ENCODE measurements at regions not wholly inside any gene's neighbourhood (a gene's known extent, or its start where the extent isn't known, plus 50 kb on each side); places are given as distances from the start of the nearest gene placed in this dataset.

DNA sequence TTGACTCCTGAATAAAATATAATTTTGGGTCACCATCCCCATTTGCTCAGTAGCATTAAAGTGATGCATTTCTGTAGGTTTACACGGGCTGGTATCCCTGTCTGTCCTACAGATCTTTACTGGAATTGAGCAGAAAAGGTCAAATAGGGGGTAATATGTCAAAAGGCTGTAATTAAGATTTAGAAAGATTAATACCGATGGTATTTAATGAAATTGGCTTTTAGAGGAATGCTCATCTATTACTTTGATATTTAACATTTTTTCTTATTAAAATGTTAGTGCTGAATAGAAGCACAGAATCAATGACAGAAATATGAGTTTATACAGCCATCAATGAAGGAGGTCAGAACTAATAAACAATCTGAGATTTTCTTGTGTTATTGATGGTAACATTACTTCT, 1762.2 kb upstream of the WWC1 start:
- H3K9me3 ChIP-seq = no peaks in the 10 kb centered on the region
- H3K4me1 ChIP-seq = no peaks in the 10 kb centered on the region
- no peak overlapping the region for H3K4me3 ChIP-seq
- TF ChIP-seq, protein P1, sequence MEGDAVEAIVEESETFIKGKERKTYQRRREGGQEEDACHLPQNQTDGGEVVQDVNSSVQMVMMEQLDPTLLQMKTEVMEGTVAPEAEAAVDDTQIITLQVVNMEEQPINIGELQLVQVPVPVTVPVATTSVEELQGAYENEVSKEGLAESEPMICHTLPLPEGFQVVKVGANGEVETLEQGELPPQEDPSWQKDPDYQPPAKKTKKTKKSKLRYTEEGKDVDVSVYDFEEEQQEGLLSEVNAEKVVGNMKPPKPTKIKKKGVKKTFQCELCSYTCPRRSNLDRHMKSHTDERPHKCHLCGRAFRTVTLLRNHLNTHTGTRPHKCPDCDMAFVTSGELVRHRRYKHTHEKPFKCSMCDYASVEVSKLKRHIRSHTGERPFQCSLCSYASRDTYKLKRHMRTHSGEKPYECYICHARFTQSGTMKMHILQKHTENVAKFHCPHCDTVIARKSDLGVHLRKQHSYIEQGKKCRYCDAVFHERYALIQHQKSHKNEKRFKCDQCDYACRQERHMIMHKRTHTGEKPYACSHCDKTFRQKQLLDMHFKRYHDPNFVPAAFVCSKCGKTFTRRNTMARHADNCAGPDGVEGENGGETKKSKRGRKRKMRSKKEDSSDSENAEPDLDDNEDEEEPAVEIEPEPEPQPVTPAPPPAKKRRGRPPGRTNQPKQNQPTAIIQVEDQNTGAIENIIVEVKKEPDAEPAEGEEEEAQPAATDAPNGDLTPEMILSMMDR (IDR thresholded peaks at IDR 0.05) = no peak
- DNase-seq (ENCODE audit: low spot score) = no peak
- H3K27me3 ChIP-seq = no peaks in the 10 kb centered on the region
- no peak overlapping the region for H3K27ac ChIP-seq
- H3K36me3 ChIP-seq = no peaks in the 10 kb centered on the region

DNA sequence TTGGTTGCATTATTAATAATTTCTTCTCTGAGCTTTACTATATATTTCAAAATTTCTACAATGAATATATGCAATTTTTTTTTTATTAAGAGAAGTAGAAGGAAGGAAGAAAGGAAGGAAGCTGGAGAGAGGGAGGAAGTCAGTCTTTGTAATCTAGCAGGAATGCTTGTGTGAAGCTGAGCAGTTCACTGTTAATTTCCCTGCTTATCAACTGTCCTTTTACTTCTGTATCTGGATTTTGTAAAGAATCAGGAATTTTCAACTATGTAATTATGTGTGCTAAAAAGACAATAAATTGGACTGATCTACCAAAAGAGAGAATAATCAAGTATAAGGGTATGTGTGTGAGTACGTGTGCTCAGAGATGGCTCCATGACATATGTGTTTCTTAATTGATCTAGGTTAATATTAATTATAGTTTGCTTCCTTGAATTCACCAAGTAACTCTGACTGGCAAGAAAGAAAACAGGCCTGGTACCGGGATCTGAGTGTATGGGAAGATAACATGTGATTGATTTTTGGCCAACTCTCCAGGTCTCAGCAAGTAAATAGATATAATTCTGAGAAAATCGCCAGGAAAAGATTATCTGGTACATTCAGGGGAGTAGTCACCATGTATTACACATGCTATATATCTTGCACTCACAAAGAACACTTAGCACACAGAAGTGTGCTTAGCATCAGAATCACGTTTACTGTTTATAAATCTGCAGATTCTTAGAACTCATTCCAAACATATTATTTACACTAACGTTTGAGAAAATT, 1758.8 kb upstream of the WWC1 start:
- no peaks in the 10 kb centered on the region for H3K9me3 ChIP-seq
- DNase-seq (ENCODE audit: low spot score) = no peak
- H3K36me3 ChIP-seq = no peaks in the 10 kb centered on the region
- H3K27me3 ChIP-seq = no peaks in the 10 kb centered on the region
- no peak overlapping the region for H3K4me3 ChIP-seq
- H3K27ac ChIP-seq = no peak overlapping the region
- no peaks in the 10 kb centered on the region for H3K4me1 ChIP-seq
- TF ChIP-seq, protein P1 (IDR thresholded peaks at IDR 0.05) = no peak

DNA sequence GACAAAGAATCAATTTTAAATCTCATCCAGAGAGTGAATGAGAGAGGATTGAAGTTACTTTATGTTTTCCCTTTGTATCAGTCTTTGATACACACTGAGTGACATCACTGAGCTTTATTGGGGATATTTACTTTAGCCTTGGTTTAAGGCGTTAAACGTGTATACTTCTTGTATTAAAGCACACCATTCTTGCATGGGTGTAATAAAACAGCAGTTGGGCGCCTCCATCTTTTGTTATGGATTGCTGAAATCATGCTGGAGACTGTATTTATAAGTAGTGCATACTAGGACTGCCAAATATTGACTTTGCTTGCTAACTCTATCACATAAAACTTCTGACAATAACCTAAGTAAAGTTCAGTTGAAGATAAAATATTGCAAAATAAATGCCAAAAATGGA, 1755.8 kb upstream of the WWC1 start:
- TF ChIP-seq, protein P1 (IDR thresholded peaks at IDR 0.05) = no peak
- no peak for DNase-seq (ENCODE audit: low spot score)
- H3K36me3 ChIP-seq = no peaks in the 10 kb centered on the region
- H3K4me1 ChIP-seq = no peaks in the 10 kb centered on the region
- no peak overlapping the region for H3K4me3 ChIP-seq
- no peak overlapping the region for H3K27ac ChIP-seq
- no peaks in the 10 kb centered on the region for H3K27me3 ChIP-seq
- no peaks in the 10 kb centered on the region for H3K9me3 ChIP-seq

DNA sequence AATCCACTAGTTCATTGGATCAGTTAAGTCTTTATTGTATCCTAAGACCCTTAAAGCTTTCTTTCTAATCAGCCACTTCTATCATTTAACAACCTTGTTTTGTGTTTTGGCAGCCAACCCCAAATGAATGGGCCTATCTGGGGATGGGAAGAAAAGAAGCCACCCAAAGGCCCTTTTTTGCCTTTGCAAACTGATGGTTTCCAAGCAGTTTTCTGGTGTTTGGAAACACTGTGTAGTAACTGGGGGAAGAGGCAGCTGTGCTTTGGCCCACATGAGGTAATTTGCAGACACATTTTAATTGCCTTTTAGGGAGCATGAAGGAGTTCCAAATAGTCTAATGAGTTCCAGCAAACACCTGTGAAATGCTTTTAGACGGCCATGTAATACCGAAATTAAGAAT, 1751.3 kb upstream of the WWC1 start:
- no peak overlapping the region for H3K27ac ChIP-seq
- no peak overlapping the region for H3K4me3 ChIP-seq
- no peaks in the 10 kb centered on the region for H3K36me3 ChIP-seq
- DNase-seq (ENCODE audit: low spot score) = no peak
- H3K9me3 ChIP-seq = no peaks in the 10 kb centered on the region
- TF ChIP-seq, protein P1 (IDR thresholded peaks at IDR 0.05) = no peak
- H3K4me1 ChIP-seq = no peaks in the 10 kb centered on the region
- H3K27me3 ChIP-seq = no peaks in the 10 kb centered on the region

DNA sequence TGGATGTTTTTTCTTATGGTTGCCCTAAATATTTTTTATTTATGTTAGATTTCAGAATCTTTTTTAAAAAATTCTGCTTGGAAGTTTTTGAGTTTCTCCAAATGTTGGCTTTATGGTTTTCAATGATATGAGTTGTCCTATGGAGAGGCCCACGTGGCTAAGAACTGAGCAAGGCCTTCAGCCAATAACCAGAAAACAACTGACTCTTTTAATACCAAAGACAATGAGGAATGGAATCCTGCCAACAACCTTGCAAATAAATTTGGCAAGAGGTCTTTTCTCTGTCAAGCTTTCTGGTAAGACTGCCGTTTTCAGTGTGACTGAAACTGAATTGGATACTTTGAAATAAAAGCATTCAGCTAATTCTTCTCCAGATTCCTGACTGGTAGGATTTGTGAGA, 1740.1 kb upstream of the WWC1 start:
- H3K36me3 ChIP-seq = no peaks in the 10 kb centered on the region
- H3K27ac ChIP-seq = no peak overlapping the region
- H3K4me3 ChIP-seq = no peak overlapping the region
- TF ChIP-seq, protein P1 (IDR thresholded peaks at IDR 0.05) = no peak
- no peaks in the 10 kb centered on the region for H3K4me1 ChIP-seq
- H3K9me3 ChIP-seq = no peaks in the 10 kb centered on the region
- no peak for DNase-seq (ENCODE audit: low spot score)
- H3K27me3 ChIP-seq = no peaks in the 10 kb centered on the region

DNA sequence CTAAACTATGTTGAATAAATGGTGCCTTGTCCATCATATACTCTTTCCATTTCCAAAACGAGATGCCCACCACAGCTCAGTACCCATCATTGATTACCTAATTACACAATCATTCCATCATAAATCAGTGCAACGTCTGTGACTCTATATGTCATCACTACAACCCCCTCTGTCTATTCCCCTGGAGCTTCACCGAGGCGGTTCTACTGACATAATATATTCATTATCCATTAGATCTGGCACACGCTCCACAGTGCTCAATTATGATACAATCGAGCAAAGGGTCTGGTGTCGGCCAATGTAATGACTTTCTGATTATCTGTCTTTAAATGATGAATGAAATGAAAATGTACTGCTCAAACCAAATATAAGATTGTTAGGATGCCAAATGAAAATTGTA, 1737.7 kb upstream of the WWC1 start:
- no peaks in the 10 kb centered on the region for H3K9me3 ChIP-seq
- no peak overlapping the region for H3K4me3 ChIP-seq
- H3K27ac ChIP-seq = no peak overlapping the region
- no peaks in the 10 kb centered on the region for H3K27me3 ChIP-seq
- no peak for DNase-seq (ENCODE audit: low spot score)
- no peaks in the 10 kb centered on the region for H3K36me3 ChIP-seq
- no peaks in the 10 kb centered on the region for H3K4me1 ChIP-seq
- TF ChIP-seq, protein P1 (IDR thresholded peaks at IDR 0.05) = no peak
